Activated CD8-positive, alpha-beta memory T cell treated with anti-CD3 and anti-CD28 coated beads for 4 hours (primary cell): ENCODE measurements at regions not wholly inside any gene's neighbourhood (a gene's known extent, or its start where the extent isn't known, plus 50 kb on each side); places are given as distances from the start of the nearest gene placed in this dataset.
"Not testable (repeated sequence)": the region's sequence is repeated elsewhere in the genome, so short reads cannot be mapped to it uniquely, and the experiment has no call there.

Experiments used
- DNase-seq, 2 donors: peaks; one replicate each; pipeline ENCODE4 v3.0.0-alpha.2; 2020; ENCODE audit warnings: low read depth in 2 of 2

DNA sequence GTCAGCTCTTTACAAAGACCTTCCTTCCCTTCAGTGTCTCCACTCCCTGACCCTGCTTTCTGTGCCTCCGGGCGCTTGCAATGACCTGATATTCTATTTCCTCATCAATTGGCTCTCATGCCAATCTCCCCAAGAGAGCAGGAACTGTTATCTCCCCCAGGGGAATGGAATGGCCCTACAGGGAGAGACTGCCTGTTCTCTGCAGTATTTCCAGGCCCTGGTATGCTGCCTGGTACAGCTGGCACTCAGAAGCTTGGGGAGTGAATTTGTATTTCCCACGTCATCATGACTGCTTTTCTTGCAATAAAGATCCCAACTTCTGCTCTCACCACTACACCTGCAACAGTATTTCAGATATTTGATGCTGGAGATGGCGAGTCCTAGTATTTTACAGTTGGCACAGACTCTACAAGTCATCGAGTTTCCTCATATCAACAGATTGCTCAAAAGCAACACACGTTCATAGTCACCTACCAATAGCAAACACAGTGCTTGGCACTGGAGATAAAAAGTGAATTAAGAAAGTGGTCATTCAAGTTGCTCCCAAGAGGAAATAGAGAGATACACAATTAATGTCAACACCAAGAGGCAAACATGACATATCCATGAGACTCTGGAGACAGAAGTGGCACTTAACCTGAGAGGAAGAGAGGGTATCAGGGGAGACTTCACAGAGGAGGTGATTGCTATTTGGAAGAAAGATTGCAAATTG is 90.5 kb upstream of the EGFL6 start:
- DNase-seq, result no peak

DNA sequence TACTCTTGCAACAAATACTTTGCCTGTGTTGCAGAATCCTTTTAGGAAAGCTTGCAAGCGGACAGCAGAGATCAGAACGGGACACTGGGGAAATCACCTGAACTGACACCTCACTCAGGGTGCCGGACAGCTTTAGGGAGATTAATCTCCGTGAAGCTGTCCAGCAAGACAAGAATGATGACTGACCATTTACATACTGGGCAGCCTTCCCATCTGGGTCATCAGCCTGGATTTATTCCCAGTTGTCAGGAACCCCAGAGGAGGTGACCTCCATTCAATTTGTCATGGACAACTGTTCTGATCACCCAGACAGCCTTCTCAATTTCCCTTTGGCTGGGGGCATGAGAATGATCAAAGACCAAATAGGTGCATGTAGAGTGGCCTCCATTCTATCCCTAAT is 93.0 kb upstream of the EGFL6 start:
- DNase-seq, result no peak

DNA sequence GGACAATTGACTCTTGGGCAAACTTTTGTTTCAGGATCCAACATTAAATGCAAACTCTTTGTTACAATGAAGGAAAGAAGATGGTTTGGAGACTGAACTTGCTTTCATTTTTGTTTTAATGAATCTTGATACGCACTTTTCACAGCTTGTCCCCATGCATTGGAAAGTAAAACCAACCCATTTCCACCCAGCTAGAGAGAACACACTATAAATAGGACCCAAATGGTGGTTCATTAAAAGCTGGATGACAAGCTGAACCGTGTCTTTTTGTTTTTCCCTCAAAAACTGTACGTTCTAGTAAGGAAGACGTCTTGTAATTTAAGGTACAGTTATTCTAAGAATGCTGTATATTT is 95.3 kb upstream of the EGFL6 start:
- DNase-seq, result no peak

DNA sequence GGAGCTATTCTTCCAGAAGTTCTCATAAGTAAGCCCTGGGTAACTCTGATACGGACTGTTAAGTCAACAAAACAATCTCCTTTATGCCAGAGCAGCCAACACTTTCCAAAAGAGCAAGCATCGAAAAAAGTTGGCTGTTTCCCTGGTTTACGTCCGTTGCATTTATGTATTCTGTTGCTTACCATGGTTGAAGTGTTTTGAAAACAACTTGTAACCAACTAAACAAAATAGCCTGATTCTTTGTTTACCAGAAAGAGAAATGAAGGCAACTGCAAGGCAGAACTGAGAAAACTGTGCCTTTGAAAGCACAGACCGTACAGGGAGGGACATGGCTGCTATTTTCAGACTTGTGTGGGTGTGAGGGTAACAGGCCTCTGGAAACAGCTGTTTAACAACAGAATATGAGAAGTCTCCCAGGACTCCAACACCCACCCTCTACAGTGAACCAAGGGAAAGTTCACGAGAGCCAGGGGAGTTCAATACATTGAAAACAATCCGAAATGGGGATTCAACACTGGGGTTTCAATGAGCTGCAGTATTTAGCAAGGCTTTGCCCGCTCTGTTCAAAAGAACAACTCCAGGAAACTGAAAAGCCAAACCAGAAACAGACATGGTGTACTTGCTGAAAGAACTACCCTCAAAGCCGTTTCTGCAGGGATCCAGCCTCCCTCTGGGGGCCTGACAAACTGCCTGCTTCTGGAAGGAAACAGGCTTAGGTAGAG is 95.8 kb upstream of the EGFL6 start:
- no peak for DNase-seq

DNA sequence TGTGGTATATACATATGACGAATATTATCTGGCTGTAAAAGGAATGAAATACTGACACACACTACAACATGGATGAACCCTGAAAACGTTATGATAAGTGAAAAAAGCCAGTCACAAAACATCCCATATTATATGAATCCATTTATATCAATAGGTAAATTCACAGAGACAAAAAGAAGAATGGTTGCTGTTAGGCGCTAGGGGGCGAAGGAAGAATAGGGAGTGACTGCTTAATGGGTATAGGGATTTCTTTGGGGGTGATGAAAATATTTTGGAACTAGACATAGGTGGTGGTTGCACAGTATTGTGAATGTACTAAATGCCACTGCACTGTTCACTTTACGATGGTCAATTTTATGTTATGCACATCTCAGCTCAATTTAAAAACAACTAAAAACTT is 96.4 kb upstream of the EGFL6 start:
- no peak for DNase-seq

DNA sequence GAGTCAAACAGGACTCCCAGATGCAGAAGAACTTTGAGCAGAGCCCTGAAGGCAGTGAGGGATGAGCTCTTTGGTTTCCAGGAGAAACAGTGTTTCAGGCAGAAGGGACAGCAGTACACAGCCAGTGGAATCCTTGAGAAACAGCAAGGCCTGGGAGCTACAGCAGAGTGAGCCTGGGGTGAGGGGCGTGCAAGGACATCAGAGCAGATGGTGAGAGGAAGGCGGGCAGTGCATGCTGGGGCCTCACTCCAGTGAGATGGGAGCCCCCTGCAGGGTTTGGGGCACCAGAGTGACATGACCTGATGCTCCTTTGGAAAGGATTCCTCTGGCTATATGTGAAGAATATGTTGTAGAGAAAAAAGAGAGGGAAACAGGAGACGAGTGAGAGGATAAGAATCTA is 98.1 kb upstream of the EGFL6 start:
- no peak for DNase-seq

DNA sequence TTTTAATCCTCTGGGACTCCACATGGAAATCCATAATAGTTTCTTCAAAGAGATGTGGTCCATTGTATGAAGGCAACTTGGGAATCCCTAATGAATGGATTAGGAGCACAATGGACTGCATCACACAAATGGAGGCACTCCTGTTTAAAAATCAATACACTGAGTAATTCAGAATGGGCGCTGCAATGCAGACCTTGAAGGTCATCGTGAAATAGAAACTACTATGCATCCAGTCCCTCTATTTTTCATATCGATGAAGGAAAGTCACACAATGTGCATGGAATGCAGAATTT is 98.8 kb upstream of the EGFL6 start:
- DNase-seq, result no peak

DNA sequence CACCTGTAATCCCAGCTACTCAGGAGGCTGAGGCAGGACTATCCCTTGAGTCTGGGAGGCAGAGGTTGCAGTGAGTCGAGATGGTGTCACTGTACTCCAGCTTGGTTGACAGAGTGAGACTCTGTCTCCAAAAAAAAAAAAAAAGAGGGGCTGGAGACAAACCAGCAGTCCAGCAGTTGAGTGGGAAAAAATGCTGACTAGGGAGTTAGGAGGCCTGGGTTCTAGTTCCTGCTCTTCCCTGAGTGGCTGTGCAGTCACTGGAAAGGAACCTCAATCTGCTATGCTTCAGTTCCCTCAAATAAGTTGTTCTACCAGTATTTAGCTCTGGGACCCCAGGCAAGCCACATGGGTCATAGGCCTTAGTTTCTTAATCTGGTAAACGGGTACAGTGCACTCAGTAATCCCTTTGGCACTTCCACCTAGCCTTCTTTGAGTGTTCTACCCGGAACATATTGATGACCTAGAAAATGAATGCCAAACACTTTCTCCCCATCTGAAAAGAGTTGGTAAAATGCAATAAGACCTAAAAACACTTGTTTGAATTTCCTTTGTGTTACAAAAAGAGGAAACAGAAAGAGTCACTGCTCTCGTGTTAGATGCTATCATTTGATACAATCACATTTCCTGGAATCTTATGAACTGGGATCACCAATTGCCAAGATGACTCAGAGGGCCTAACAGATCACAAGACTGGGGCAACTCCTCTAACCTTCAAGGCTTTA is 99.3 kb upstream of the EGFL6 start:
- DNase-seq, result no peak

DNA sequence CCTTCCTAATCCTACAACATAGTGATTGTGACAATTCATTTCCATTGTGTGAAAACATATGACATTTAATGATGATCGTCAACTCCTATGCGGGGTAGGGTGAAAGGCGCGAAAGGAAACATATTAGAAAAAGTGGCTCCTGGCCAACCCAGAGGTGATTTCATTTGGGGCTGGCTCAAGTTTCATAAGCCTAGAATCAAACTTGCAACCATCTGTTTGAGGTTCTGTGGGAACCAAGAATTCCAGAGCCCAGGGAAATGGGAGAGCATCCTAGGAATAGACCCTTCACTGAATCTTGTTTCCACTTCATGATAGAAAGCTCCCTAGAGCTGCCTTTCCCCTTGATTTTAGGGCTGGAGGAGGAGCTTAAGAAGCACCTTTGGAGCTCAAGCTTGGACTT is 101.3 kb upstream of the EGFL6 start:
- no peak for DNase-seq

DNA sequence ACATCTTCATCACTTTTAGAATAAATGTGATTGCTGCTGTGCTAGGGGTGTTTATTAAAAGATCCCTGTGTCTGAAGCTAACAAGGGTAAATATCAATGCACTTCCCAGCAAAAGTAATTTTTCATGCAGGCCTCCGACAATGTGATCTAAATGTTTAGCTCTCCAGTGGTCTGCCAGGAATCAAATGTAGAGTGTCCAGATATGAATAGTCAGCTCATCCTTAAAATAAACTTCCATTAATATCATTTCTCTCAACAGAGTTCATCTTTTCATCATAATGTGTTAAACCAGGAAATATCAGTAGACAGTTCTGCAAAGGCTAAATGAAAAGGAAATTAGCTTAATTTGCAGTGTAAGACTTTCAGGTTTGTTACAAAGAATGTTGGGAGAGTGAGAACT is 102.2 kb upstream of the EGFL6 start:
- DNase-seq, result no peak

DNA sequence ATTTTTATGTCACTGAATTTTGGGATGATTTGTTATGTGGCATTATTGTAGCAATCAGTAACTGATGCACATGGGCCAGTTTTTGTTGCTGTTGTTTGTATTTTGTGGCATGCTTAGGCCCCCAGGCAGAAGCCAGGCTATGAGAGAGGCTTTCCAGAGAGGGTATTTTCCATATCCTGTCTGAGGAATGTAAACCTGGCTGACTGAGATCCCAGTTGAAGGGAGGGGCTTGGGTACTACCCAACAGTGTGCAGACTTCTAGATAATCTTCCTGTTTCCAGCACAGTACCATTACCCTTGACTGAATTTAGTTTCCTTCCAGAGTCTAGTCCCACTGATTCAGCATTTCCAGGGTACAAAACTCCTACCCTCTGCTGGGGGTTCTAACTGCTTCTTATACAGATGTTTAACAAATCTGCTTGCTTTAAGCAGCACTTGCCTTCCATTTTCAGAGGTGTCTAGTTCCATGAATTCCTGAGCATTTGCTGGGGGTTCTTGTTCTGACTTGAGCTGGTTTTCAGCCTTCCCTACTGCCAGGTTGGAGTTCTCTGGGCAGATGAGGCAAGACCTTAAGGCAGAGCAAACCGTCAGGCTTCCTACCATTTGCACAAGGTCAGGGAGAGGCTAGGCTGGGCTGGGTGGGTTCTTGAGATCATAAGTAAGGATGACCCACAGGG is 104.7 kb upstream of the EGFL6 start:
- no peak for DNase-seq

DNA sequence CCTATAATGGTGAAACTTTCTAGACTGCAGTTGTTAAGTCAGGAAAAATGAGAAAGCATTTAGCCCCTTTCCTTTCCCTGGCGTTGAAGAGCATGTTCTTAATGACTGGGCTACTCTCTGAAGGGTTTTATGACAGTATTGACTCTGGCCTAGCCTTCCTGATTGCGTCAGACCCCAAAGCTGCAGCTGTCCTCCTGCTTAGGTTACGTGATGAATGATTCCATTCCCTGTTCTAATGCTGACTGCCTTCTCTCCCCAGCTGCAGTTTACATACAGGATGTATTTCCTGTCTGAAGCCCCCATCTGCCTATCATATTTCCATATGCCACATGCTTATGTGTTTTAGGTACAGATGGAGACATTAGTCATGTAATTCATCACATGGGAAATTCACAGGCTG is 105.8 kb upstream of the EGFL6 start:
- DNase-seq, result no peak

DNA sequence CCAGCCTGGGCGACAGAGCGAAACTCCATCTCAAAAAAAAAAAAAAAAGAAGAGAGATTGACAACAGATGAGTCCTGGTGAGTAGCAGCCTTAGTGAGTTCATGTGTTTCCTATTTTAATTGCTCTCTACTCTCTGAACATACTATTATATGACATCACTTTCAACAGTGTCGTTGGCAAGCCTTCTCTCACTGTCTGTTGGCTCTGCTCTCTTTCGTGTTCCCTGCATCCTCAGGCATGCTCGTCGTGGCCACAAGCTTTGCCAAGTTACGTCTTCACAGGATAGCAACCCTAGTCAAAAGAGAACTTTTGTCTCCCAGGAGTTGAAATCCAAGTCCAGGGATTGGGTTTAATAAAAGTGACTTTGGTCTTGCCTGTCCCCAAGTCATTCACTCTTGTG is 117.1 kb upstream of the EGFL6 start:
- no peak for DNase-seq

DNA sequence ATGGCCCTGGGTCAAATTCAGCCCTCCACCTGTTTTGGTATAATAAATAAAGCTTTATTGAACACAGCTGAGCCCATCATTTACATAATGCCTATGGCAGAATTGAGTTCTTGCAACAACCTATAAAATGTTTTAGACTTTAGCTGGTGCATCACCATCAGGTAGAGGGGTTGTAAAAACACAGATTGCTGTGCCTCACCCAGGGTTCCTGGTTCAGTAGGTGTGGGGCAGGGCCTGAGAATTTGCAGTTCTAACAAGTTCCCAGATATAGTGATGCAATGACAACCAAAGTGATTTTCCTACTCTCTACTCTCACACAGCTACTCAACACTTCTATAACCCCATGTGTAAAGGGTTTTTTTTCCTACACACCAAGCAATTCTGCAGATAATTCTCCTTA is 120.0 kb upstream of the EGFL6 start:
- DNase-seq, result no peak

DNA sequence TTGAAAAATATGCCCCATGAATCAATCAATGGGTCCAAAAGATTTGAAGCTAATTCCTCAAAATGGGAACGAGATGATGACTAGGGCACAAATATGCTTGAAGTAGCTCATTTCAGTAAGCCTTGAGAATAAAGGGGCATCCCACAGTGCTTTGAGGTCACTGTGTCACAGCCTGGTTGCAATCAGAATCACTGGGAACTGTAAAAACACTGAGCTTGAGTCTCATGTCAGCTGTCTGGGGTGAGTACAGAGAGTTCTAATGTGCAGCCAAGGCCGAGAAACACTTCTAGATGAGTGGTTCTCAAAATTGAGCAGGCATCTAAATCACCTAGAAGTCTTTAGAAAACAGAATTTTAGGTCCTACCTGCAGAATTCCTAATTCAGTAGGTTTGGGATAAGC is 120.5 kb upstream of the EGFL6 start:
- DNase-seq, result no peak

DNA sequence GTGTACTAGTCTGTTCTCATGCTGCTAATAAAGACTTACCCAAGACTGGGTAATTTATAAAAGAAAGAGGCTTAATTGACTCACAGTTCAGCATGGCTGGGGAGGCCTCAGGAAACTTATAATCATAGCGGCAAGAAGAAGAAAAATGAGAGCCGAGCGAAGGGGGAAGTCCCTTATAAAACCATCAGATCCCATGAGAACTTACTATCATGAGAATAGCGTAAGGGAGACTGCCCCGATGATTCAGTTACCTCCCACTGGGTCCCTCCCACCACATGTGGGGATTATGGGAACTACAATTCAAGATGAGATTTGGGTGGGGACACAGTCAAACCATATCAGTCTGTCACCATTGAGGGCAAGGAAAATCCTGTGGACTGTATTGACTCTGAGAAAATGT is 121.8 kb upstream of the ATXN3L start:
- DNase-seq, result not testable (repeated sequence)

DNA sequence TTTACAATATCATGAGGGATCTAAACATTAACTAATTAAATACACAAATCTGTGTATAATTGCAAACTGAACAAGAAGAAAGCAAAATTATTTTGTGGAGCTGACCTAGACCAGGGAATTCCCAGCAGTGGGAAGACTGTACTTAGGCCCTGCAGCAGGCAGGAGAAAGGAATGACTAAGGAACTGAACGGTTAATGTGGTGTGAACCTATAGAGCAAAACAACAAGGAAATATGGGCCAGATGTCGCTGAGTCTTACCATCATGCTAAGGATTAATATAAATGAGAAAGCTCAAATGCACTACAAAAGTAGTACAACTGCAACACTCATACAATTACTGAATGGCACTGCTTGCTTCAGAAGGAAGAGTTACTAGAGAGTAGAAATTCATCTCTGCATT is 120.3 kb upstream of the ATXN3L start:
- DNase-seq, result no peak

DNA sequence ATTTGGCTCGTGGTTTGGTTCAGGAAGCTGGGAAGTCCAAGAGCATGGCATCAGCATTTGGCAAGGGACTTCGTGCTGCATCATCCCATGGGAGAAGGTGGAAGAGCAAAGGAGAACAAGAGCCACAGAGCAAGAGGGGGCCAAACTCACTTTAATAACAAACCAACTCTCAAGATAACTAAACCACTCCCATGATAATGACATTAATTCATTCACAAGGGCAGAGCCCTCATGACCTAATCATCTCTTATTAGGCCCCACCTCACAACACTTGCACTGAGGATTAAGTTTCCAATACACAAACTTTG is 113.4 kb upstream of the ATXN3L start:
- no peak for DNase-seq

DNA sequence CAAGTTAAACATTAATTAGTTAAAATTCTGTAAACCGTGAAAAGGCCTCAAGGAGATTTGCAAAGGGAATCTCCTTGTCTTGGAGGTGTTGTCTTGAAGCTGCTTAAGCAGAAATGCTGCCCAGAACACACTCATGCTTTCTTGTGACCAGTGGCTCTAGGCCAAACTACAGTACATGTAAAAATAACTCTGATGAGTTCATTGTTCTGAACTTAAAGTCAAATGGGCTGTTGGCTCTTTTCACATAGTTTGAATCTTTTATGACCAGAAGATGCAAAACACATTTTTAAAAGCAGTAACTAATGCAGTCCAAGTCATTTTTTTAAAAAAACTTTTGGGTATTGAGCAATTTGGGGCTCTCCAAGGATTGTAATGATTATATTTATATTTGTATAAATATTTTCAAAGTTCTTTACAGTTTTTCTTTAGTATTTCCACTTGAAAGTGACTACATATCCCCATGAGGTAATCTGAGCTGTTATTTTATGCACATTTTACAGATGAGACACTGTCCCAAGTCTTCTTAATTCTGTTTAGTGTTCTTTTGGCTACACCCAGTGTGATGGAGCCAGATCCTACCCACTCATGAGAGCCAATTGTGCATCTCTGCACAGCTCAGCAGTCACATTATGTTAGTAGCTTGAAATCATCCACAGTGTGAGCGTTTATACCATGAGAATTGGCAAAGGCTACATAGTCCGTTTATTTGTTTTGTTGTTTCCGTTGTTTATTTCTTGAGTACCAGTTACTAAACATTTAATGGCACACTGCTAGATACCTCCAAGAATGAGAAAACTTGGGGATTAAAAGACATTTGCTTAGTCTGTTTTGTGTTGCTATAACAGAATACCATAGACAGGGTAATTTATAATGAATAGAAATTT is 112.8 kb upstream of the ATXN3L start:
- DNase-seq, result no peak

DNA sequence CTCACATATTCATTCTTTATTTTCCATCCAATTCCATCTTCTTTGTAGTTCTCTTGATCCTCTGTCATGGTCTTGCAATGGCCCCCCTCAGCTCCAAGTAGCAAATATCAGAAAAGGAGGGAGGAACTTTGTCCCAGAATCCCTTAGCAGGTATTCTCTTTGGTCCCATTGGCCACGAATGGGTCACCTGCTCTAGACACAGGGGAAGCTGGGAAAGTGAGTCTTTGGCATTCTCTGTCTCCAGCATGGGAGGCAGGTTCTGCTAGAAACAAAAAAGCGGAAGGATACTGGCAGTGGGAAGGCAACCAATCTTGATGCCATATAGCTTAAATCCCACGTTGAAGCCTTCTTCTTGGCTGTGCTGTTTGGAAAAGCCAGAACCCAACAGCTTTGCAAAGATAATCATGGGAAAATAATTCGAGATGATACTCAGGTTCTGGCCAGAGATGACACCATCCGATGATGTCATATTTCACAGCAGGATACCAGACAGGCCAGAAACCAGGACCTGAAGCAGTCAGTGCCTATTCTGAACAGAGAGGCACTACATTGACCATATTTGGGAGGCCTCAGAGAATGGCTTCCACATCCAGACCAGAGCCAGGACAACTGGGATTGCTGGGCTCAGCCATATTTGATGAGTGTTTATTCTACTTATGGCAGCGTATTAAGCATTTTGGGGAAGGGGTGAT is 110.4 kb upstream of the ATXN3L start:
- DNase-seq, result no peak

DNA sequence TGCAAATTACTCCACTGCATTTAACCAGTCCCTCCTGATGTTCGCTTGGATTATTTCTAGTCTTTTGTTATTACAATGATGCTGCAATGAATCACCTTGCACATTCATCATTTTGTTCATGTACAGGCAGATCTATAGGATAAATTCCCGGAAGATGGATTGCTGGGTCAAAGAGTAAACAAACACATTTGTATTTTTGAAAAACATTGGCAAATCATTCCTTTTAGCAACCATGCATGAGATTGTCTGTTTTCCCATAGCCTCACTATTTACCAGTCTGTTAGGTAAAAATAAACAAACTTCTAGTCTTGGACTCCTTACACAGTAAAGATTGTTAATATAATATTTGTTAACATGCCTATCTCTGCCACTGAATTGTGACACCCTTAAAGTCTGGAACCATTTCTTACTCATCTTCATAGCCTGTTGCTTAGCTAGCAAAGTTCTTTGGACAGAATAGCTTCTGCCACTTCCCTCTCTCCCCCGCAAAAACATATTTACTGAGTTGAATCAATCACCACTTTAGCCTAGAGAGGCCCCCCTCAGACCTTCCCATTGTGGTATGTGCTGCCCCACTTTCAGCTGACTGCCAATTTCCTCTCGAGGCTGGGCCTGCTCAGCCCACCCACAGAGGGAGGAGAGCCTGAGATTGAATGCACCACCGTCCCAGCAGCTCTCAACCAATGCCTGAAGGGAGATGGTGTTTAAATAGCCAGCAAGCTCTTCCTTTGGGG is 108.4 kb upstream of the ATXN3L start:
- no peak for DNase-seq
